GM21367 (cell line): ENCODE measurements at regions not wholly inside any gene's neighbourhood (a gene's known extent, or its start where the extent isn't known, plus 50 kb on each side); places are given as distances from the start of the nearest gene placed in this dataset.
"Not testable (repeated sequence)": the region's sequence is repeated elsewhere in the genome, so short reads cannot be mapped to it uniquely, and the experiment has no call there.

Experiments used
- ATAC-seq: cut with Tn5 transposase; IDR thresholded peaks from one replicate; pipeline ENCODE4 v1.9.1; 2021; ENCODE audit not compliant: unreplicated experiment

DNA sequence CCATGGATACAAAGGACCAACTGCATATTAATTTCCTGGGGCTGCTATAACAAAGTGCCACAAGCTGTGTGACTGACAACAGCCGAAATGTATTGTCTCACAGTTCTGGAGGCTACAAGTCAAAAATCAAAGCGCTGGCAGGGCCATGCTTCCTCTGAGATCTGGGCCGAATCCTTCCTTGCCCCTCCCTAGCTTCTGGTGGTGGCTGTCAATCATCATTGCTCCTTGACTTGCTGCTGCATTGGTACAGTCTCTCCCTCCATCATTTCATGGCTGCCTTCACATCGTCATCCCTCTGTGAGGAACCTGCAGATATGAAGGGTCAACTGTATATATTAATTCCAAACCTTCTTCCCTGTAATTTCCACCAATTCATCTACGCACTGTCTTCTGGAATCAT lies 118.3 kb downstream of the EXOC5 start:
- ATAC-seq: no peak

DNA sequence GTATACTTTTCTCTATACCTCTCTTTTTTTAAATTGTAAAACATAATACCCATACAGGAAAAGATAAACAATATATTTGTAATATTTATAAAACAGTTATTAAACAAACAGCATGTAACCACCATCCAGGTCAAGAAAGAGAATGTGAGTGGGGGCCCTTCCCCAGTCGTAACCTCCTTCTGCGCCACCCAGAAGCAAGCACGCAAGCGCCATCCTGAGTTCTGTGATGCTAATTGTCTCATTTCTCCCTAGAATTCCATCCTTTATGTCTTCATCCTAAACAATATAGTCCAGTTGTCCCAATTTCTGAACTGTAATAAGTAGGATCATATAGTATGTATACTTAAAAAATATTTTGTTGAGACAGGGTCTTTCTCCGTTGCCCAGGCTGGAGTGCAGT lies 129.5 kb downstream of the EXOC5 start:
- ATAC-seq: no peak

DNA sequence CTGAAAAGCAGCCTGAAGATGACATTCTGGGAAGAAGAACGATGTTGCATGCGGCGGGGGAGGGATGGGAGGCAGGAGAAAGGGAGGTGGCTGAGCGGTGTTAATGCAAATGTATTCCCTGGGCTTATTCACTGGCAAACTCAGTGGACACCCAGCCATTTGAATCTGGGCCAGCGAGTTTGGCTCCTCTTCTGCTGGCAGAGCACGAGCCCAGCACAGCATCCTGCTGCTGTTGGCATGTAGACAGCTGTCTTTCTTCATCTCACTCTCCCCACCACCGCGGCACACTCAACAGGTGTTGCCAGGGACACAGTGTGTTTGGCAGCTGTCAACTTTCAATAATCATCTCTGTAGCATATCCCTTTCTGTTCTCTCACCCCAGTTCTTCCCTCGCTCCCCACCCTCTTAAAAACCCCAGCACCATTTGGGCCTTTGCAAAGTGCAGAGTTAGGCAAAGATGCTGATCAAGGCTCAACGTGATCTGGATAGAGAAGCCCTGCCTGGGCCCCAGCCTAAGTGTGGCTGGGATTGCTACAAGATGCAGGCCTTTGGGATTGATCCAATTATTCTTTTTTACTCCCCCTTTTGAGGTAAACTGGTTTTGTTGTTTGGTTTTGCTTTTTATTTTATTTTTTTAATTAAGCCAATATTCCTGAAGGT lies 131.9 kb downstream of the EXOC5 start:
- ATAC-seq: no peak

DNA sequence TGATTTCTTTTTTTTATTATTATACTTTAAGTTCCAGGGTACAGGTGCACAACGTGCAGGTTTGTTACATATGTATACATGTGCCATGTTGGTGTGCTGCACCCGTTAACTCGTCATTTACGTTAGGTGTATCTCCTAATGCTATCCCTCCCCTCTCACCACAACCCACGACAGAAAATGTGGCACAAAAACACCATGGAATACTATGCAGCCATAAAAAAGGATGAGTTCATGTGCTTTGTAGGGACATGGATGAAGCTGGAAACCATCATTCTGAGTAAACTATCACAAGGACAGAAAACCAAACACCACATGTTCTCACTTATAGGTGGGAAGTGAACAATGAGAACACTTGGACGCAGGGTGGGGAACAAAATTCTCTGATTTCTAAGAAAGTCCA lies 140.9 kb downstream of the EXOC5 start:
- ATAC-seq: not testable (repeated sequence)

DNA sequence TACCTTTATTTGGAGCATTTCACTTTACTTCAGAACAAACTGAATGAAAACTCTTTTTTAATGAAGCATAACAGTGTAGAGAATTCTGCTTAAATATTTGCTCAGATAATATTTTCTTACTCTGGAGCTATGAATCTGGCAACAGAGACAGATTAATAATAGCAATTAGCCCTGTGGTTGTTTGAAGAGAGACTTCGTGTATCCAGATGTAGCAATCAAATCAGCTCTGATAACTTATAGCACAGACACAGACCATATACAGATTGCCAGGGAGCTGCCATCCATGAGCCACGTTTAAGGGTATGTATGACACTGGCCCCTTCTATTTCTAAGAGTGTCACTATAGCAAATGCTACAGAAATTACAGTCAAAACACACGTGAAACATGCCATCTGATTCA lies 146.6 kb downstream of the EXOC5 start:
- no peak for ATAC-seq

DNA sequence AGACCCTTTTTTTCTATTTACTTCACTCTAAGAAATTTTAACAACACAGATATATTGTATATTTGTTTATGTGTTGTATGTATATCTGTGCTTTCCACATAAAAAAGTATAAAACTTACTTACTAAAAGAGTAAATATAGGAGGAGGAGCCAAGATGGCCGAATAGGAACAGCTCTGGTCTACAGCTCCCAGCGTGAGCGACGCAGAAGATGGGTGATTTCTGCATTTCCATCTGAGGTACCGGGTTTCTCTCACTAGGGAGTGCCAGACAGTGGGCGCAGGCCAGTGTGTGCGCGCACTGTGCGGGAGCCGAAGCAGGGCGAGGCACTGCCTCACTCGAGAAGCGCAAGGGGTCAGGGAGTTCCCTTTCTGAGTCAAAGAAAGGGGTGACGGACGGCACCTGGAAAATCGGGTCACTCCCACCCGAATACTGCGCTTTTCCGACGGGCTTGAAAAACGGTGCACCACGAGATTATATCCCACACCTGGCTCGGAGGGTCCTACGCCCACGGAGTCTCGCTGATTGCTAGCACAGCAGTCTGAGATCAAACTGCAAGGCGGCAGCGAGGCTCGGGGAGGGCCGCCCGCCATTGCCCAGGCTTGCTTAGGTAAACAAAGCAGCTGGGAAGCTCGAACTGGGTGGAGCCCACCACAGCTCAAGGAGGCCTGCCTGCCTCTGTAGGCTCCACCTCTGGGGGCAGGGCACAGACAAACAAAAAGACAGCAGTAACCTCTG lies 156.5 kb downstream of the EXOC5 start:
- not testable (repeated sequence) for ATAC-seq

DNA sequence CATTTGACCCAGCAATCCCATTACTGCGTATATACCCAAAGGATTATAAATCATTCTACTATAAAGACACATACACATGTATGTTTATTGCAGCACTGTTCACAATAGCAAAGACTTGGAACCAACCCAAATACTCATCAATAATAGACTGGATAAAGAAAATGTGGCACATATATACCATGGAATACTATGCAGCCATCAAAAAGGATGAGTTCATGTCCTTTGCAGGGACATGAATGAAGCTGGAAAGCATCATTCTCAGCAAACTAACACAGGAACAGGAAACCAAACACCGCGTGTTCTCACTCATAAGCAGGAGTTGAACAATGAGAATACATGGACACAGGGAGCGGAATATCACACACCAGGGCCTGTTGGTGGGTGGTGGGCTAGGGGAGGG lies 158.3 kb downstream of the EXOC5 start:
- not testable (repeated sequence) for ATAC-seq

DNA sequence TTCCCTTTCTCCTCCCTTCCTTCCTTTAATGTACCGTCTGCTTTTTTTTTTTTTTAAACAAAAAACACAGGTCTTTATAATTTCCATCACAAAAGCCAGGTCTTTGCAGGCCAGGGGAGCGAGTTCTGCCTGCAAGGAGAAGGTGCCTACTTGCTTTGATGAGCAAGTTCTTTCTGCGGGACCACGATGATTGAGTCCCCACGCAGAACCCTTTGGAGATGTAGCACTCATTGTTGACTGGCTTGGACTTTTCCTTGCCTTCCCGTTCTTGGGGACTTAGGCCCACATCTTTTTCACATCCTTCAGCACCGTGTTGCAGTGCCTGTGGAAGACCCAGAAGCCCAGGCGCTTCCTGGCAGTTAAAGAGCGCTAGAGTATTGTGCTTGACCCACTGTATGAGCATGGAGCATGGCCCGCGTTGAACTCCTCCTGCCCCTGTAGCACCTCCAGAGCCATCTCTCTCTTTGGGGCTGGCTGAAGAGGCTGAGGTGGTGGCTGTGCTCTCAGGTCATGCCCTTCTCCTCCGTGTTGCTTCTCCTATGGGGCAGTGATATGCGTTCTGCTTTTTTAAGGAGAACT lies 177.6 kb downstream of the EXOC5 start:
- no peak for ATAC-seq

DNA sequence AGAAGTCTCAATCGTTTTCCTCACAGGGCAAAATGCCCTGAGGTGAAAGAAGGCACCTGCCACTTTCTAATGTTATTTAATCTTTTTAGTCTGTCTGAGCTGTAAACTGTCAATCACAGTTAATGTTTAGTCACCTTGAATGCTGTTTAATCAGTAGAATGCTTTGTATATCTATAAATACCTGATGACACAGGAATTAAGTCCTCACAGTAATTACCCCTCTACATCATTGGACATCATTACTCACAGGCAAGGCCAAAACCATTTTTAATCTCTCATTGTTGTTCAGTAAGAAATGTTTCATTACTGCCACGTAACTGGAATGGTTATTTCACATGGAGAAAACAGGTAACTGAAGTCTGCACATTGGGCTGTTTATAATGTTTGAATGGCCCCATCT lies 178.8 kb downstream of the EXOC5 start:
- ATAC-seq: no peak

DNA sequence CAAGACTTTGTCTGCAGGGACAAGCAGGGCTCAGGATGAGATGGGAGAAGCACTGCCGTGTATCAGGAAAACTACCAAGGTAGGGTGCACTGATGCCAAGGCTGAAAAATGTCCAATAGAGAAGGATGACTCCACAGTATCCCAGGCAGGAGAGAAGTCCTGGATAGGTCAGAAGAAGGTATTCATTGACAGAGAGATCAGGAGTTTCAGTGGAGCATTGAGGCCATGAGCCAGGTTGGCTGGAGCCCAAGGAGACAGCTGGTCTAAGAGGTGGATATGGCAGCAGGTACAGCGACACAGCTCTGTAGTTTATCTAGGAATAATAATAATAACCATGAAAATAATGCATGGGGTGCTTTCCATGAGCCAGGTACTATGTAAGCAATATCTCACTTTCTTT lies 180.9 kb downstream of the EXOC5 start:
- ATAC-seq: no peak

DNA sequence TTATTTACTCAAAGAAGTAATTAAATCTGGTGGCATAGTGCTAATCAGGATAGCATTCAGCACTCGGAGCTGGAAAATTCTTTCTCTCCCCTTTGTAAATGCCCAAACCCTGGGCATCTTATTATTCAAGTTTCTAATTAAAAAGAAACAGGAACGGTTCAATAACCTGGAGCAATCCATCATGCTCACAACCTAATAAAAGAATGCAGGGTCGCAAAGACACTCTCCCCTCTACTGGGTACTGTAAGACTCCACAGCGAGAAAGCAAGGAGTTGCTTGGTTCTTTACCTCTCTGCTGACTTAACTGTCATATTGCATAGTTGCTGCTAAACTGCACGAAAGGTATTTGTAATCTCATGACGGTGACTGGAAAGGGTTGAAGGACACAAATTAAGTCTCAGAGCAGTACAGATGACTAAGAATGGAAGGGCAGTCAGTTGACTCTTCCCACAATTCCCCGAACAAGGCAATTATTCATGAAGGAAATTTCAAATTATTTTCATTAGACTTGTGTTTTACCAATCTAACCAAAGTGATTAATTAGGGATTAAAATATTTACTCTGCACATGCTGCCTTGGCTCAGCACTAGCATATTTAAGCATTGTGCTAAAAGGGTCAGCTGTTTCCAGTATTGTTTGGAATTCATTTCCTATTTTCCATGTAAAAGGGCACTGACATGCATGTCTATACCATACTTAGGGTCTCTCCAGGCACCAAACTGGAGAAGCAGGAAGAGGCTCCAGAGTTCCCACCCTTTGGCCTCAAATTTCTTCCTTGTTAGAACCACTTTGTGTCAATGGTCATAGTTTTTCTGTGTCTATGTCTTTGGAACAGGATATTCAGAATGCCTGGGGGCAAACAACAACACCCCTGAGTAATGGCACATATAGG lies 182.2 kb downstream of the EXOC5 start:
- no peak for ATAC-seq

DNA sequence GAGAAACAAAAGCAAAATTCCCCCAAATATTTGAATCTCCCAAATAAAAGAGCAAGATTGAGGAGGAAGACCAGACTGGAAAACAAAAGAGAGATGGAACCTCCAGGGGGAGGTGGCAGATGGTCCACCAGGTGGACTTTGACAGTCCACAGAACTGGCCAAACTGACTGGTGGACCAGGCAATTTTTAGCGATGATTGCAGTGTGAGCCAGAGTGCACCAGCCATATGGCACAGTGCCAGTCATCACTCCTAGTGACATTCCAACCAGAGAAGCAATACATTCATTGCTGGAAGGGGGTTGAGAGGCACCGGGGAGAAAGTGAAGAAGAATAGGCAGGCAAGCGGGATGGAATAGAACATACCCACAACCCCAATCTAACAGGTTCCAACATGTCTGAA lies 182.9 kb downstream of the EXOC5 start:
- no peak for ATAC-seq

DNA sequence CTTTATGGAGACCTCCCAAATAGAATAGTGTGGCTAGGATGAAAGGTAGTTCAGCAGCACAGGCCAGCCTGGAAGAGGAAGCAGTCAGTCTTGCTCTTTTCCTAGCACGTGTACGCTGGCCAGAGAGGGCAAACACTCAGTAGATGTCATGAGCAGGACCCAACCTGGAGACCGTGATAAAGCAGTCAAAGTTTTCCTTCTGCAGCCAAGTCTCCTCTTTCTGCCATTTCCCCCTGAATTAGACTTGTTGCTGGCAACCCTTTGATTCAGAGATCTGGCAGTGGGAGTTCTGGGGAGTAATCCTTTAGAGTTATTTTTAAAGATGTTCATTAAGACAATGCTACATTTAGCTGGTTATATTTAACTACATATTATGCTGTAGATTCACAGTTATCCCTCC lies 183.7 kb downstream of the EXOC5 start:
- ATAC-seq: no peak

DNA sequence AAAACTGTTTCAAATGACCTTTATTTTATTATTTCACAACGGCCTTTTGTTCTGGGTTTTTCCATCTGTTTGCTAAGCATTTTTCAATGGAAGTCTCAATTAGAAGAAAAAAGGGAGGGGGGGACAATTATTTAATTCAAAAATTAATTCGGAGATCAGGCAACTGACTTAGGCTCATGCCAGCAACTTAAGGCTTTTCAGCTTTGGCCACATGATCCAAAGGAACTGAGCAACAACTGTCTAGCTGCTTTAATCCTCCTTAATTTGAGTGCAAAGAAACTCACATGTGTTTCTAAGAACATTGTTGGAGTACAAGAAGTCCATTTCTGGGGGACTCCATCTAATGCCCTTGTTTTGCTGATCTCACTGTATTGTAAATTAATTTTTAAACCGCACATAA lies 188.0 kb downstream of the EXOC5 start:
- ATAC-seq: no peak

DNA sequence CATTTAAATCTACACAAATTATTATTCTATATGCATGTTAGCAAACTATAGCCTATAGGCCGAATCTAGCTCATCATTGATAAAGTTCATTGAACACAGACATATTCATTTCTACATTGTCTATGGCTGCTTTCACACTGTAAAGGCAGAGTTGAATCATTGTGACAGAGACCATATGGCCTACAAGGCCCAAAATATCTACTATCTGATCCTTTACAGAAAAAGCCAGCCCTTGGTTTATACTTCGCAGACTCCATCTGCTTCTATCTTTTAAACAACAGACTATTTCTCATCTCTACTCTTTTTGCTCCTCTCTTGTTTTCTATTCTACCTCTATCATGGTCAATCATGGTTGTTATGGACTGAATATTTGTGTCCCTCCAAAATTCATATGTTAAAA lies 190.7 kb downstream of the EXOC5 start:
- ATAC-seq: no peak

DNA sequence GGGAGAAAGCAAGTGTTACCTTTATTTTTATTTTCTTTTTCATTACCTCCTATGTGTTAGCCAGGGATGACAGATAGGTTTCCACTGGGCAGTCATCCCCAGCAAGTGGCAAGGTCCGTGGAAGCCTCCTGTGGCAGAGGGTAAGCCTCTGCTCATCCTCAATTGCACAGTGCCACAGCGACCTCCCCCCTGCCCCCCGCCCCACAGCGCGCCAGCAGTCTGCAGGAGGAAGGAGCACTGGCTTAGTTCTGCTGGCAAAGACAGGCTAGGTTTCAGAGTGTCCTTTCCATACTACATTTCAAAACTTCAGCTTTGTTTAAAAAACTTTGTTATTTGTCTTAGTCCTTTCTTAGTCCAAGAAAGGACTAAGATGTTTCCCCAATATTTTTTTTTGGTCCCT lies 194.7 kb downstream of the EXOC5 start:
- no peak for ATAC-seq

DNA sequence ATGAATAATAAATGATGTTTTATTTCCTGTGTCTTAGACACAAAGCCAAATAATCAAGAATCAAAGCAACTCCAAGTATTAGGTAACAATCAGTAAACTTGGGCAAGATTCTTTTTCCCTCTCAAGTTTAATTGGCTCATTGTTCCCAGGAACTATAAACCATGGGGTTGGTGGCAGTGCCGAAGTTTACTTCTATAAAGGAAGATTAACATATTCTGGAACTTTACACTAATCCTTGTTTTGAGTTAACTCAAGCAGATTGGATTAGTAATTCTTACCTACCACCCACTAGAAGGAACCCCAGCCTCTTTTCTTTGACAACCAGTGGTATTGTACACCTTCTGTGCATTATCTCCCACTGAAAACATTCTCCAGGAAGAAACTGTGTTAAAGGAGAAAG lies 197.1 kb downstream of the EXOC5 start:
- ATAC-seq: no peak

DNA sequence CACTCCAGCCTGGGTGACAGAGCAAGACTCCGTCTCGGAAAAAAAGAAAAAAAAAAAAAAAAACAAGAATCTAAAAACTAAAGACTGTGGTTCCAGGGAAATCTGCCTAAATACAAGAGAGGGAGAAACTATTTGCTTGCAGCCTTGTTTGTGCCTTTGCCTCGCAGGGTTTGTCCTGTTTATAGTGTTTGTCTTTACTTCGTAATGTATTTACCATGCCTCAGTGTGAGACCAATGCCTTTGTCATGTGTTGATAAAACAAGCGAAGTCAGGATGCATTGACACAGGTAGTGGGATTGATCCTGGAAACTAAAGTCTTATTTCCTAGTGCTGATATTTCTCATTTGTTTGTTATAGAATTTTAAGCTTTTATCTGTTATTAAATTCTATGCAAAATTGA lies 199.0 kb downstream of the EXOC5 start:
- no peak for ATAC-seq

DNA sequence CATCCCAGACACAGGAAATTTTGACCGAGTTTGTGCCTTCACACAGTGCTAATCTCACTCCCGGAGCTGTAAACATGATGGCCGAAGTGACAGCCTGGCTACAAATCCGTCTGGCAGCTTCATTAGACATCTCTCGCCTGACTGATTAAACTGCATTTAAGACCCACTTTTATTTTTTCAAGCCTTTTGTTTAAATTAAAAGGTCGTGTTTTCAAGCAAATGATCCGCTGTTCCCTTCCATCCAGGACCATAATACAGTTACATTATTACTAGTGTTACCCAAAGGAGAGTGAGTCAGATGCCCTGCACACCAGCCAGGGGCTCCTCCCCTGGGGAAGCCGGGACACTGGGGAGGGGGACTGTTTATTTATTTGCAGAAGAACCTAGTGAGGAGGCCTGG lies 200.2 kb downstream of the EXOC5 start:
- no peak for ATAC-seq

DNA sequence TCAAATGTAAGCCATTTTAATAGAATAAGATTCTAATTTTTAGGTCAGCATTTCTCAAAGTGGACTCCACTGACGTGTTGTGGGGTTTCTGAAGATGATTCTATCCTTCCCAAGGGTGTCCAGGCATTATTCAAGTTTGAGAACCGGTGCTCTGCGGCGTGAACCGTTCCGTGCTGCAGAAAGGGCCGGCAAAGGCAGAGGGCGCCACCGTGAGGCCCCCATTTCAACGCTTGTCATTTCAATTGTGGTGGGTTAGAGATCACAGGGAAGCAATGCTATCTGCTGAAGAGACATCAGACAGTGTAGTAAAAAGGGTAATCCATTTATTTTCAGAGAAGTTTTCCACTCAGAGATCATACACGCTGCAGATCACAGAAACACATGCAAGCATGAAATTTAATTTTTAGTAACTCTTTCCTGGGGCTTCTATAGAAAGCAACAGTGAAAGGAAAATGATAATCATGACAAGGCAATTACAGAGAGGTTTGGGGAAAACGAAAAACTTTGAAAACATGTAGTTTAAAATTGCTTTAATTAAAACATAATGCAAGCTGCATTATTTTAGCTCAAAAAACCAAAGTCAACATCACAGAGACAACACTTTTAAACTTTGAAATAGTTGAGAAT lies 201.7 kb downstream of the EXOC5 start:
- ATAC-seq: peak; percentile 80

DNA sequence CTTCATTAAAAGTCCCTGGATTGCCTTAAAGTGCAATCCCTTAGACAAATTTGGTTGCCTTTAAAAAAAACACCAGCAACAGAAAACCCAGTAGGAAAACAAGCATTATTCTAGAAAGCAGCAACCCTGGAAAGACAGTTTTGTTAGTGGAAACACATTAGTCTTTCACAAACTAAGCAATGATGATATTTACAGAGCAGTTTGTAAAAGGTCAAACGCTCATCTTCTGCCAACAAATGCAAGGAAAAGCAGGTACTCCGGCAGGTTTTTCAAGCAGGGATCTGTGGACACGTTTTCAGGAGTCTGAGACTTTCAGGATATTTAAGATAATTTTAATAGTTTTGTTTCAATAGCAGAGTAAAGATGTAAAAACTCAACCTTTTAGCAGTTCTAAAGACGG lies 202.2 kb downstream of the EXOC5 start:
- ATAC-seq: no peak
